ENCODE measurements at regions not wholly inside any gene's neighbourhood (a gene's known extent, or its start where the extent isn't known, plus 50 kb on each side); places are given as distances from the start of the nearest gene placed in this dataset.
"Not testable (repeated sequence)": the region's sequence is repeated elsewhere in the genome, so short reads cannot be mapped to it uniquely, and the experiment has no call there.

DNA sequence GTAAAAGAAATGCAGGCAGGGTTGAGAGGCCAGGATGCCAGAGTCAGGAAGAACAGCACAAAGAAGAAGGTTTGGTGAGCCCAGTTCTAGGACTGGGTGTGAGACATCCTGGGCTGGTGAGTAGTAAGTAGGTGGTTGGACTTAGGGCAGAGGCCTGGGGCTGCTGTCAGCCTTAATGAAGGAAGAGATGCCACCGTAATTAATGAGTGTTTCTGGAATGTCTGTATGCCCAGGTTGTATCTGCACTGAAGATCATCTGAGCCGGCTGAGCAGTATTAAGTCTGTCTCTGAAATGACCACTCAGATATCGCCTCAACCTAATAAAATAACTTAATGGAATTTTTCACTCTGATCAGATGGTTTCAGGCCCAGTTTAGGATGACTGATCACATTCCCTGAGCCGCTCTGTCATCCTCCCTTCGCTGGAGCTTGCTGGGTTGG lies 532.9 kb upstream of the IL12A start:
- no peak overlapping the region for H3K4me3 ChIP-seq (ENCODE audit: low read length)

DNA sequence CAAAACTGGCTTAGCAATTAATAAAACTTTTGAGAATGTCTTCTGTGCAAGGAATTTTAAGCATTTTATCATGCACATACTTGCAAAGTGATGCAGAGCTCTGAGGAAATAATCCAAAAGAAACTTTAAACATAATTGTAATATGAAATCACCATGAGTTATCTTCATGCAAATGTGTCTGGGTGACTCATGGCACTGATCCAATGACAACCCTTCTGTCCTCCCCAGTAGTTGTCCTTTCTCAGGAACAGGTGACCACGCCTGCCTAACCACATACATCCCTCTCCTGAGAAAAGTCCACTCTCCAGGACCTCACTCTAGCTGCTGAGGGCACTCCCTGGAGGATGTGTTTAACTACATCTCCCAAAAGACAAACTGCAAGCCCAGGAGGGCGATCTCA lies 530.6 kb upstream of the IL12A start:
- H3K4me3 ChIP-seq (ENCODE audit: low read length) = no peak overlapping the region
- TF ChIP-seq ZNF274 (IDR thresholded peaks at IDR 0.05; ENCODE audit: low read depth, low read length) = no peak

More for the DNA sequence above, 532.9 kb upstream of the IL12A start:
- no peak for TF ChIP-seq ZNF274 (IDR thresholded peaks at IDR 0.05; ENCODE audit: low read depth, low read length)

DNA sequence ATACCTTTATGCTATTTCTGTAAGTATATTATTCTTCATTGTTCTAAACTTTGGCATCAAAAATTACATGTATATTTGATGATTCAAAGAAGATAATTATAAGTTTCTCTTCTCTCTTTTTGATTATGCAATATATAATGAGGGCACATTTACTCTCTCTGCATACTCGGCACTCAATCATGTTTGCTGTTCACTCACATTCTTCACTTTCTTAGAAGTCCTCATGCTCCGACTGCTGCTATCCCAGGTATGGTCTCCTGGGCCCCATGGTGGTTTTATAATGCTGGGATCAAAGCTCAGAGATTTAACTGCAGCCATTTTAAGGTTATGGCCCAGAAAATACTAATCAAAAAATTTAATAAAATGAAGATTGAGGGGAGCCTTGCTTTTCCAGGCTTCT lies 529.7 kb upstream of the IL12A start:
- TF ChIP-seq ZNF274 (IDR thresholded peaks at IDR 0.05; ENCODE audit: low read depth, low read length) = no peak
- H3K4me3 ChIP-seq (ENCODE audit: low read length) = no peak overlapping the region

DNA sequence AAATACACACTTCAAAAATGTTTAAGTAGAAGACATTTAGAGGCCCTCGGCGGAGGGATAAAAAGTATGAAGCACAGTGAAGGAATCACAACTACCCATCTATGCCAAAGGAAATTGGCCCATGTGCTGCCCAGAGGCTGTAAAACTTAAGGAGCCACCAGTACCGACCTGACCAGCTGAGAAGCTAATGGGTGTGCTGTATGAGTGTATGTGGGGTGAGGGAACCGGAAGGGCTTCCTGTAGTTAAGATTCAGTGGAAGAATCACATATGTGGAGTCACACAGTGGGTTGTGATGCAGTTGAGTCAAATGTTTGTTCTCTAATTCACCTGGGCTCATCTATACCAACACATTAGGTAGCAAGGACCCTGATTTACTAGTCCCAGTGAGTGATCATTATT lies 516.0 kb upstream of the IL12A start:
- no peak overlapping the region for H3K4me3 ChIP-seq (ENCODE audit: low read length)
- no peak for TF ChIP-seq ZNF274 (IDR thresholded peaks at IDR 0.05; ENCODE audit: low read depth, low read length)

DNA sequence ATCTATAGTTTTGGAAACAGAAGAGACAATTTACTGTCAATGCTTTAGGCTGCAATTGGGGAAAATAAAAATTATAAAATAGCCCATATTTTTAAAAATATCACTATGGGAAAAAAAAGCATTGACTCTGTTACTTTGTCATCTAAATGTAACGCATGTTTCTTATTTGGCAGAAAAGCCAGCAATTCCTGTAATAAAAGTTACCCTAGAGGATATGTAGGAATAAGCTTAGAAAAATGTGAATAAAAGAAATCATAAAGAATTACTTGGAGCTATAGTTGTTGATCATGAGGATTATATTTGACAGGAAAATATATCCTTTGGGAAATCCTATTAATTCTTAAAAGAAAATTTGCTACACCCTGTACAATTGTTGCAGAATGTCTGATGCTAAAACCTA lies 515.4 kb upstream of the IL12A start:
- no peak overlapping the region for H3K4me3 ChIP-seq (ENCODE audit: low read length)
- no peak for TF ChIP-seq ZNF274 (IDR thresholded peaks at IDR 0.05; ENCODE audit: low read depth, low read length)

DNA sequence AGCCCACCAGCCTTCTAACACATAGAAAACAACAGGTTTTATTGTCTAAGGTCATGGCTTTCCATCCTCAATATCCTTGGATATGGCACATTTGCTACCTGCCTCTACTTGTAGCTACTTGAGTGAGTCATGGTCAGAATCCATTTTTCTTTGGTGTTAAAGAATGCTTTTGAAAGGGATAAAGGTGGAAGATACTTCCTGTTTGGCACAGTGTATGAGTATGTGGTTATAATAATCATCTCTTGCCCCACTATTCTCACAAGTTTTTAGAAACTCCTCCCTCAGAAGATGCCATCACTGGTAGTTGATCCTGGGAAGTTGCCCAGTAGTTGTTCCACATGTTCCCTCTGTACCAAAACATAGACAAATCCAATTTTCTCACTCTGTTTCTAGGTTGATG lies 508.6 kb upstream of the IL12A start:
- TF ChIP-seq ZNF274 (IDR thresholded peaks at IDR 0.05; ENCODE audit: low read depth, low read length) = no peak
- H3K4me3 ChIP-seq (ENCODE audit: low read length) = no peak overlapping the region

DNA sequence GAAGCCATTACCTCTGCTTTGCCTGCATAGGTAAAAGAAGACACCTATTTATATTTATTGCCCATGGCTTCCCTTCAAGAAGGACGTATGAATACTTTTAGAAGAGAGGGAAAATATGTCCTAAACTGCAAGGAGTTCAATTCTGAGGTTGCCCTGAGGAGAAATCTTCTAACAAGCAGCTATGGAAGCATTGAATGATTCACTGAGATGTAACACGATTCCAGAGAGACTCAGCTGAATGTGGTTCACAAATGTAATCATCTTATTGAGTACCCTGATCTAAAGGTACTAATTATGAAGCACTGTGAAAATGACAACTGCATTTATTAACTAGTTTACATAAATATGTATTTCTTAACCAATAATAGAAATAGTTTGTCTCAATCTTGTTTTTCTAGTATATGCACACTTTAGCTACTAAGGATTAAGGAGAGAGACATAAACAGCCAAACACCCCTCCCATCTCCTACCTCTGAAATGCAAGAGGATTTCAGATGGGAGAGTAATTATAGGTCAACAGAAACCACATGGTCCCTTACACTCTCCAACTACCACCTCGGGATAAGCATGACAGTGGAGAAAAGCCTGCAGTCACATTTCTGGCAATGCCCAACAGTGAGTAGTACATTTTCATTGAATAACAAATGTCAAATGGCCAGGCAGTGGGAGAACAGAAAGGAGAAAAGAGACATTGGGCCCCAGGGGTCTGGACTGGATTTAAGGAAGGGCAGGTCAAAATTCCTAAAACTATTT lies 506.2 kb upstream of the IL12A start:
- no peak overlapping the region for H3K4me3 ChIP-seq (ENCODE audit: low read length)
- TF ChIP-seq ZNF274 (IDR thresholded peaks at IDR 0.05; ENCODE audit: low read depth, low read length) = no peak

DNA sequence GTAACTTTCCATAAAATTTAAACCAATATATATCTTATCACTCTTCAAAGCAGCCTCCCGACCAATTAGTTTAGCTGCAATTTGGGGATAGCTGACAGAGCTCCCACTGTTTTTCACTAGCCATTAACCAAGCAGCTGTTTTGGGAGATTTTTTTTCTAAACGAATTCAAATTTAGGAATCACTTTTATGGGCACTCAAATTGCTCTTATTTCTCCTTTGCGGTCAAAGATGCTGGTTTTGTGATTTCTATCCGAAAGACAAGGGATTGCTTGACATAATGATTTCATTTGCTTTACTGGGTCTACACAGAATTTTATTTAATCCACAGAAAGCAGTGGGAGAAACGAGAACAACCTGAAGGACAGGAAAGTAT lies 505.7 kb upstream of the IL12A start:
- no peak overlapping the region for H3K4me3 ChIP-seq (ENCODE audit: low read length)
- no peak for TF ChIP-seq ZNF274 (IDR thresholded peaks at IDR 0.05; ENCODE audit: low read depth, low read length)

DNA sequence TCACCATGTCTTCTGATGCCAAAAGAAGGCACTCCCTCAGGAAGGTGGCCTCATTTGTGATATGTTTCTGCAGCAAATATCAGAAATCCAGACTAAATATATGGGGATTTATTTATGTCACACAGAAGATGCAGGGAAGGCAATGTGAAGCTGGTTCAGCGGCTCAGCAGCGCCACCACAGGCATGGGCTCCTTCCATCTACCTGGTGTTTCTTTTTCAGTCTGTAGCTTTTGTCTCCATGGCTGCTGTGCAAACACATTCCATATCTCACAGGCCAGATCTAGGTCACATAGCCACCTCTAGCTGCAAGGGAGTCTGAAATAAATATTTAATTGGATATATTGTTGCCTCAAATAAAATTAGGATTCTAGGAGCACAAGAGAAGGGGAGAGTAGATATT lies 502.1 kb upstream of the IL12A start:
- TF ChIP-seq ZNF274 (IDR thresholded peaks at IDR 0.05; ENCODE audit: low read depth, low read length) = no peak
- no peak overlapping the region for H3K4me3 ChIP-seq (ENCODE audit: low read length)

DNA sequence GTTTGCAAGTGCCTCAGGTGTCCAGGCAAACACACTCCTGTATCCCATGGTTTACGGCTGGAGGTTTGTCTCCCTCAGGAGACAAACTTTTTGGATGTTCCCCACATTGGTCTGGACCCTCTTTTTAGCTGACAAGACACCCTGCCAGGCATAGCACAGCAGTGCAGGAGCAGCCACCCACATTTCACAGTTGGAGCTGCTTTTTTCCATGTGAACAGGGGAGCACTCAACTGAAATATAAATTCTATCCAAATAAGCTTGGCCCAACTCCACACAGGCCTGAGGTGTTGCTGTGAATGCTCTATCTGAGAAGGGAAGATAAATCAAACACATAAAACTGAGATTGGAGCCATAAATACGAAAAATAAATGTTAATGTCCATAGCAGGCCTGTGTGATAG lies 501.3 kb upstream of the IL12A start:
- no peak for TF ChIP-seq ZNF274 (IDR thresholded peaks at IDR 0.05; ENCODE audit: low read depth, low read length)

DNA sequence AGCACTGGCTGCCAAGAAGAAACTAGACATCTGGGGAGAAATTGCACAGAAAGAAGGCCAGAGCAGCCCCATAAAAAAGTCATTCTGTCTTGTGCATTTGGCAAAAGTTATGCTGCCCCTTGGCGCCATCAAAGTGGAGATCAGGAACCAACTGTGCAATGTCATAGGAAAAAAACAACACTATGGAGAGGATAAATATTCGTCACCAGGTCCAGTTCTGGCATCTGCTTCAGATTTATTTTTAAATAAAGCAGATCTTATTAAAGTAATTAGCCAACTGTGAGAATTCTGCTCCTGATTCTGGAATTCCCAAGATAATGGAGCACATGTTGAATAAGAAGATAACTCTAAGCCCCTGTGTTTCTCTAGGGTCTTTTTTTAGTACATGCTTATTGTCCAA lies 500.0 kb upstream of the IL12A start:
- no peak for TF ChIP-seq ZNF274 (IDR thresholded peaks at IDR 0.05; ENCODE audit: low read depth, low read length)
- no peak overlapping the region for H3K4me3 ChIP-seq (ENCODE audit: low read length)

More for the DNA sequence above, 501.3 kb upstream of the IL12A start:
- no peak overlapping the region for H3K4me3 ChIP-seq (ENCODE audit: low read length)

DNA sequence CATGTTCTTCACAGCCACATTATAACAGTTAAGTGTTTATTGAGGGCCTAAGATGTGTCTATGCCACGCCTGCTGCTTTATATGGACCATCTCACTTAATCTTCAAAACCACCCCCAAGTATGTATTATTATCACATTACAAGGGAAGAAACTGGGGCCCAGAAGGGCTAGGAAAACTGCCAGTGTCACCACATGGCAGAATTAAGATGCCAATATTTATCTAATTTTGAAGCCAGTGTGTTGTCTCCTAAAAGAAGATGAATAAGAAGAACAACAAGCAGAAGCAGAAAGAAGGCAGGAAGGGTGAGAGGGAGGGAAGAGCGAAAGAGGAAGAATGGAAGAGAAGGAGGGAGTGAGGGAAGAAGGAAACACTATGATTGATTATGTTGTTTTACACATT lies 491.3 kb upstream of the IL12A start:
- H3K4me3 ChIP-seq (ENCODE audit: low read length) = no peak overlapping the region
- no peak for TF ChIP-seq ZNF274 (IDR thresholded peaks at IDR 0.05; ENCODE audit: low read depth, low read length)

DNA sequence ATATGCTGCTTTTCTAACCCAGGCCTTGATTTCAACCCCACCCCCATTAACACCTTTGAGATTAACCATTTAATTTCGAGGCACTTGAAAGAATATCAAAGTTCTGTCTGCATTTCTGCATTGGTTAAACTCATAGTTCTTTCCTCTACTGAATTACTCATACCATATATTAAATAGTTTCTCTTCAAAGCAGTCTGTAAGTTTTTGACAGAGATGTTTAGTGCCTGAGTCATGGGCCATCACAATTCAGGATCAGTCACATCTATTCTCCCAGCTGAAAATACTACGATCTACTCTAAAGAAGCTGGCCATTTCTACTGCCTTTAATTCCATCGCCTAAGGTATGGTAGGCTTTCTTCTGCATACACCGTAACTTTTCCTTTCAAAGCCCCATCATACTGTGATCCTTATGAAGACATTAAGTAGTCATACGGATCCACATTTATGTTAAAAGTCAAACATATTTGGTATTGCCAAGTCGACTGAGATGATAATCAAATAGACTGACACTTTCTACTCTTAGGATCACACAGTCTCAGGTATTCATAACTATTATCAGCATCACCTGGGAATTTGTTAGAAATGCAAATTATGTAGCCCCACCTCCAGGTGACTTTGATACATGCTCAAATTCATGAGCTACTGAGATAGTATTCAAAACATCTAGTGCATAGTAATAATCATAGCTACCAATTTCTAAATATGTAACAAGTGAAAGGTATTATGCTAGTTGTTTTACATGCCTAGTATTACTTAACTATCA lies 489.4 kb upstream of the IL12A start:
- no peak for TF ChIP-seq ZNF274 (IDR thresholded peaks at IDR 0.05; ENCODE audit: low read depth, low read length)
- no peak overlapping the region for H3K4me3 ChIP-seq (ENCODE audit: low read length)

DNA sequence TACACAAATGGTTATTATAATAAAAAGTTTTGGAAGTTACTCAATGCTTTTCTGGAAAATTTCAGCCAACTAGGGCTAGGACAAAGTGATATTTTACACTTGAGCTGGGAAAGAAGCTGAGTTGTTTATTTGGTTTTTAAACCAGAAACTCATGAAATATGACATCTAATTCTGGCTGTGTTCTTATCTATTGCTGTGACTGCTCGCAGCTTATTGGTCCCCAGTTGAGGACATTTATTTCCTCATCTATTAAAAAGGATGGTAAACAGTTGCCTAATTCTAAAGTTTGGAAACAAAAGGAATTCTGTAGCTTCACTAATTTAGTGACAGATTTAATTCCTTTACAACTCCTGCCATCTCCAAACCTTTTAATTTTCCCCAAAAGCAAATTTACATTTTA lies 487.6 kb upstream of the IL12A start:
- no peak overlapping the region for H3K4me3 ChIP-seq (ENCODE audit: low read length)
- TF ChIP-seq ZNF274 (IDR thresholded peaks at IDR 0.05; ENCODE audit: low read depth, low read length) = no peak

DNA sequence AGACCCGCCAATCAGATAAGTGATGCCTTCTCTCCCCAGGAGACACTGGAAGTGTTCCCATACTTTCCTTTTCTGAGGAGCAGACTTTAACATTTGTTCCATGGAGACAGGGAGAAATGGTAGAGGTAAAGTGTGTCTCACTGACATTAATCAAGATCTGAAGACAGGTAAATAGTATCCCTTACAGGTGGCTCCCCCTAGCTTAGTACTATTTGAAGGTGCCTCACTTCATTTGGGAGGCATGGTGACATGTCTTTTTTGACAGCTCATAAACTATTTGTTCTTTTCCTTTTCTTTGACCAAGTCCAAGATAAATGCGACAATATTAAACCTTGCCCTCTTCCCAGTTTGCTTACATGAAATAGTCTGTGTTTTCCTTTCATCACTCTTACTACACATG lies 485.6 kb upstream of the IL12A start:
- no peak overlapping the region for H3K4me3 ChIP-seq (ENCODE audit: low read length)
- no peak for TF ChIP-seq ZNF274 (IDR thresholded peaks at IDR 0.05; ENCODE audit: low read depth, low read length)

DNA sequence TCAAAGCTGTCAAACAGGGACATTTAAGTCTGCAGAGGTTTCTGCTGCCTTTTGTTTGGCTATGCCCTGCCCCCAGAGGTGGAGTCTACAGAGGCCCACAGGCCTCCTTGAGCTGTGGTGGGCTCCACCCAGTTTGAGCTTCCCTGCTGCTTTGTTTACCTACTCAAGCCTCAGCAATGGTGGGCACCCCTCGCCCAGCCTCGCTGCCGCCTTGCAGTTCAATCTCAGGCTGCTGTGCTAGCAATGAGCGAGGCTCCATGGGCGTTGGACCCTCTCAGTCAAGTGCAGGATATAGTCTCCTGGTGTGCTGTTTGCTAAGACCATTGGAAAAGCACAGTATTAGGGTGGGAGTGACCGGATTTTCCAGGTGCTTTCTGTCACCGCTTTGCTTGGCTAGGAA lies 477.6 kb upstream of the IL12A start:
- not testable (repeated sequence) for H3K4me3 ChIP-seq (ENCODE audit: low read length)
